Spinal cord (tissue), 9 donors: ENCODE measurements at regions not wholly inside any gene's neighbourhood (a gene's known extent, or its start where the extent isn't known, plus 50 kb on each side); places are given as distances from the start of the nearest gene placed in this dataset.

ENCODE experiments used
- DNase-seq, 6 donors: peaks; one replicate each; pipeline versions ENCODE4 v3.0.0 to v3.0.0-alpha.2; 2013 to 2015; ENCODE audit warnings: low spot score in 6 of 6, low read depth in 4 of 6
- H3K27ac ChIP-seq: one replicate; pipeline ENCODE4 v1.5.1; 2013; ENCODE audit warnings: low read depth, low read length, control low read depth
- H3K27me3 ChIP-seq: one replicate; pipeline ENCODE4 v1.6.1; 2013; ENCODE audit warnings: low read length; ENCODE audit not compliant: control insufficient read depth, insufficient read depth
- H3K36me3 ChIP-seq: one replicate; pipeline ENCODE4 v1.6.1; 2013; ENCODE audit warnings: low read length; ENCODE audit not compliant: control insufficient read depth, insufficient read depth
- H3K4me1 ChIP-seq: one replicate; pipeline ENCODE4 v1.6.1; 2013; ENCODE audit warnings: low read length; ENCODE audit not compliant: control insufficient read depth, insufficient read depth
- H3K4me3 ChIP-seq: one replicate; pipeline ENCODE4 v1.5.1; 2013; ENCODE audit warnings: low read depth, low read length, control low read depth
- H3K9me3 ChIP-seq: one replicate; pipeline ENCODE4 v1.6.1; 2013; ENCODE audit warnings: low read length; ENCODE audit not compliant: control insufficient read depth, insufficient read depth
- WGBS: methylation state at CpG from one replicate; pipeline ENCODE4 v1.1.5; 2013; ENCODE audit warnings: missing lambda C conversion rate; ENCODE audit not compliant: insufficient coverage; 5-methylcytosine and 5-hydroxymethylcytosine counted together
- donor health status: healthy.

DNA sequence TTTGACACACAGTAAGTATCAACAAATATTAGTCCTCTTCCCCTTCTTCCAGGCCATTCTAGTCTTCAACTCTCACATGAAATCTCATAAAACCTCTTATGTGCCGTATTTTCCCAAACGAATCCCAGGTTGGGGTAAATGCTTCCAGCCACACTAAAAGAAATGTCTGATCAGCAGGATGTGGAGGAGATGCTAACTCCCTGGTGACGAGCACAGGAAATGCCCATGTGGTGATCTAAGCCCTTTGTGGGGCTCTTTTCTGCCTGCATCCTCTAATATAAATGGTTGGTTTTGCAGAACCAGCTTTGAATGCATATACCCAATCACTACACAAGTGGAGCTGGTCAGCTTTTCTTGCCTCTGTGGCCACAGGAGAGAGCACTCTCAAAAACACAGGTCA, 498.2 kb upstream of the ERCC4 start:
- WGBS = 74% methylated on average over 3 of the region's 3 CpGs
- no peak for DNase-seq
- no peak overlapping the region for H3K4me3 ChIP-seq
- no peak overlapping the region for H3K27ac ChIP-seq
- no peaks in the 10 kb centered on the region for H3K9me3 ChIP-seq
- no peaks in the 10 kb centered on the region for H3K27me3 ChIP-seq
- H3K36me3 ChIP-seq = no peaks in the 10 kb centered on the region
- H3K4me1 ChIP-seq = no peaks in the 10 kb centered on the region

DNA sequence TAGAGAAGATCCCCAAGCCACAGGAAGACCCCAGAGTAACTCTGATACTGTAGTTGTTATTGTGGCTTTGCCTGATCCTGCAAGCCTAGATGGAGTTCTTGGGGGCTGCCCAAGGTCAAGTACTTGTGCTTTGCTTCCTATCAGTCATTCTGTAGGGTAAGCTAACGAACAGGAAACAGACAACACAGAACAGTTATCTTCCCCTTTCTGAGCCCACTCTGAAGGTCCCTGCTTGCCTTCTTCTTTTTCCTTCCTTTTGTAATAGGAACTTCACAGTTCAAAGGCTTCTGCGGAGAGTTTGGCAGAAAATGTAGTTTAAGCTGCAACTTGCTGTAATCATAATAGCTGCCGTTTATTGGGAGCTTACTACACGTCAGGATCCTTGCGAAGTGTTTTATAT, 494.1 kb upstream of the ERCC4 start:
- no peaks in the 10 kb centered on the region for H3K4me1 ChIP-seq
- no peaks in the 10 kb centered on the region for H3K9me3 ChIP-seq
- H3K36me3 ChIP-seq = no peaks in the 10 kb centered on the region
- no peaks in the 10 kb centered on the region for H3K27me3 ChIP-seq
- WGBS = 50% methylated on average over 1 of the region's 5 CpGs
- H3K4me3 ChIP-seq = no peak overlapping the region
- no peak for DNase-seq
- H3K27ac ChIP-seq = no peak overlapping the region

DNA sequence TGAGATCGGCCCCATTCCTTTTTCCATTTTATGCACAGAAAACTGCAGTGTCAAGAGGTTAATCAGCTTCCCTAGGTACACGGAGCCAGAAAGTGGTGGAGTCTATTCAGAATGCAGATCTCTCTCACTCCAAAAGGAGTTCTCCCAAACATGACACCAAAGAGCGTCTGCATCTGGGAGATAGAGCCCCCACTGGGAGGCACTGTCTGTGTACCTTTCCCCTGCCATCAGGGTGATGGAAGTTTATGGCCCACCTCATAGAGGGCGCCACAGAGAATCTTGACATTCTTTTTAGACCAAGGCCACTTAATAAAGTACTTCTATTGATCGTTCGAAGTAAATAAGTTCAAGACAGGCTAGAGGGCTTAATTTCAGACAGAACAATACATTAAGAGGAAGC, 493.7 kb upstream of the ERCC4 start:
- Histone ChIP-seq H3K4me3 (no peak overlapping the region), H3K36me3 (no peaks in the 10 kb centered on the region), H3K4me1 (no peaks in the 10 kb centered on the region), H3K9me3 (no peaks in the 10 kb centered on the region), H3K27ac (no peak overlapping the region), H3K27me3 (no peaks in the 10 kb centered on the region)
- 60% methylated on average over 1 of the region's 6 CpGs for WGBS
- no peak for DNase-seq

DNA sequence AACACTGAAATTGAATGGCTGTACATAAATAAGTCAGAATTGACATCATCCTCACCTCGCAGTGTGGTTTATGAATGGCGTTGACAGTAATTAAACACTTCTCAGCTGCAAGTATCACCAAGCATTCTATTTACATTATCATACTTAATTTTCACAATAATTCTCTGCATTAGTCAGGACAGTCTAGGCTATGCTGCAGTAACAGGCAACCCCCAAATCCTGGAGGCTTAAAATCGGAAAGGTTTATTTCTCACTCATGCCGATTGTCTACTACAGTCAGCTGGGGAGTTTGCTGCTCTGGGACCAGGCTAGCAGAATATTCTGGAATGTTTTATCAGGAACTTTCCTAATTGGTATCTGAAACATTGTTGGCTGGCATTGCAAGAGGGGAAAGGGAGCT, 493.2 kb upstream of the ERCC4 start:
- no peak overlapping the region for H3K27ac ChIP-seq
- 100% methylated on average over 1 of the region's 4 CpGs for WGBS
- H3K4me3 ChIP-seq = no peak overlapping the region
- no peaks in the 10 kb centered on the region for H3K9me3 ChIP-seq
- no peak for DNase-seq
- no peaks in the 10 kb centered on the region for H3K36me3 ChIP-seq
- H3K27me3 ChIP-seq = no peaks in the 10 kb centered on the region
- no peaks in the 10 kb centered on the region for H3K4me1 ChIP-seq

DNA sequence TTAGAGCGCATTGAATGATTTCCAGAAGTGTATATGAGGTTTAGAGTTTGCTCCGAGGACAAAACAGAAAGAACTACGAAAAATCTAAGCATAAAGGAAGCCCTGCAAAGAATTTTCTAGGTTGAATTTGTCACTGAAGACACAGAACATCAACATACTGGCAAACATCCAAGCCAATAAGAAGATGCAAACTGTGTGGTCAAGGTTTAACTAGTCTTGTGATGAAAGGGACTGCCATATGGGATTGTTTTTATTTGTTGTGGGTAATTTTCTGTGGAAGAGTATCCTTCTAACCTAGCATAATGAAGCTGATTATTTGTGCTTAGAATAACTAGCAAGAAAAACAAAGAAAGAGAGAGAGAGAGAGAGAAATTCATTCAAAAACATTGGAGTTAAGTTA, 492.0 kb upstream of the ERCC4 start:
- no peaks in the 10 kb centered on the region for H3K4me1 ChIP-seq
- H3K27me3 ChIP-seq = no peaks in the 10 kb centered on the region
- no peak overlapping the region for H3K4me3 ChIP-seq
- no peak overlapping the region for H3K27ac ChIP-seq
- no CpG with 5 or more reads among the region's 3 CpGs for WGBS
- no peak for DNase-seq
- no peaks in the 10 kb centered on the region for H3K9me3 ChIP-seq
- H3K36me3 ChIP-seq = no peaks in the 10 kb centered on the region

DNA sequence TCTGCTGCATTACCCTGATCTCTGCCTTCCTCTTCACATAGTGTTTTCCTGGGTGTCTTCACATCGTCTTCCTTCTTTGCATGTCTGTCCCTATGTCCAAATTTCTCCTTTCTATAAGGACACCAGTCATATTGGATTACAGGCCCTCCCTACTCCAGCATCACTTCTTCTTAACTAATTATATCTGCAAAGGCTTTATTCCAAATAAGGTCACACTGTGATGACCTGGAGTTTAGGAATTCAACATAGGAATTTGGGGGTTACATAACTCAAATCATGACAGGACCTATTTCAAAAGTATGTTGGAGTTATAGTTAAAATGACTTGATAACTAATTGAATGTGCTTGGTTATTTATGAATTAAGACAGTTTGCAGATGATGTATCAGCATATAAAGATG, 490.5 kb upstream of the ERCC4 start:
- Histone ChIP-seq H3K27ac (no peak overlapping the region), H3K27me3 (no peaks in the 10 kb centered on the region), H3K4me3 (no peak overlapping the region), H3K36me3 (no peaks in the 10 kb centered on the region), H3K4me1 (no peaks in the 10 kb centered on the region), H3K9me3 (no peaks in the 10 kb centered on the region)
- no peak for DNase-seq
- 86% methylated on average over 1 of the region's 1 CpG for WGBS

DNA sequence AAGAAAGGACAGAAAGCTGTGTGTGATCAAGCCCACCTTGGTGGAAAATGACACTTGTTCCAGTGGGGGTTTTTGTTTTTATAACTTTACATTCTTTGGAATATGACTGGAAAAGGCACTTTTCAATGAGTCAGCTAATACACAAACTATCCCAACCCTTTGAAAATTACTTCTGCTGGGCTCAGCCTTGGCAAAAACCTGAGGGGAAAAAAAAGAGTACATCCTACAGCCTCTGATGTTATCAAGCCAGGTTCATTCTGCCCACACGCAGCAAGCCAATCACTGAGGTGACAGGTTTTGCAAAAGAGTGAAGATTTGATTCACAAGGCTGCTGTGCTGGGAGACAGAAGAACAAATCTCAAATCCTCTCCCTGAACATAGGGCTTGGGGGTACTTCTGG, 484.5 kb upstream of the ERCC4 start:
- Histone ChIP-seq H3K4me1 (no peaks in the 10 kb centered on the region), H3K4me3 (no peak overlapping the region), H3K27ac (no peak overlapping the region), H3K36me3 (no peaks in the 10 kb centered on the region), H3K27me3 (no peaks in the 10 kb centered on the region), H3K9me3 (no peaks in the 10 kb centered on the region)
- no peak for DNase-seq
- WGBS = no CpG with 5 or more reads among the region's 1 CpG

DNA sequence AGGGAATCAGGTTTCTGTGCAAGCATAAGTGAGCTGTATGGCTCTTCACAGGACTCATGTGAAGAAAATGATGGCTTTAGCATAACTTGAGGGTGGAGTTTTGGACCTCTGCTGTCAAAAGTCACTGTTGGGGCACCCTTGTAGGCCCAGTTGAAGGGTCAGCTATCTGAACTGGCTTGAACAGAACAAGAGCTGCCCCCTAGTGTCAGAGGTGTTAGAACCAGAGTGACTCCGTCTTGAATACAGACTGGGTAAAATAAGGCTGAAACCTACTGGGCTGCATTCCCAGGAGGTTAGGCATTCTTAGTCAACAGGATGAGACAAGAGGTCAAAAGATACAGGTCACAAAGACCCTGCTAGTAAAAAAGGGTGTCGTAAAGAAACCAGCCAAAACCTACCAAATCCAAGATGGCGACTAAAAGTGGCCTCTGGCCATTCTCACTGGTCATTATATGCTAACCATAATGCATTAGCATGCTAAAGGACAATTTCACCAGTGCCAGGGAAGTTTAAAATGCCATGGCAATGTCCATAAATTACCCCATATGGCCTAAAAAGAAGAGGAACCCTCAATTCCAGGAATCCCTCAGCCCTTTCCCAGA, 484.0 kb upstream of the ERCC4 start:
- no peak for DNase-seq
- H3K4me3 ChIP-seq = no peak overlapping the region

DNA sequence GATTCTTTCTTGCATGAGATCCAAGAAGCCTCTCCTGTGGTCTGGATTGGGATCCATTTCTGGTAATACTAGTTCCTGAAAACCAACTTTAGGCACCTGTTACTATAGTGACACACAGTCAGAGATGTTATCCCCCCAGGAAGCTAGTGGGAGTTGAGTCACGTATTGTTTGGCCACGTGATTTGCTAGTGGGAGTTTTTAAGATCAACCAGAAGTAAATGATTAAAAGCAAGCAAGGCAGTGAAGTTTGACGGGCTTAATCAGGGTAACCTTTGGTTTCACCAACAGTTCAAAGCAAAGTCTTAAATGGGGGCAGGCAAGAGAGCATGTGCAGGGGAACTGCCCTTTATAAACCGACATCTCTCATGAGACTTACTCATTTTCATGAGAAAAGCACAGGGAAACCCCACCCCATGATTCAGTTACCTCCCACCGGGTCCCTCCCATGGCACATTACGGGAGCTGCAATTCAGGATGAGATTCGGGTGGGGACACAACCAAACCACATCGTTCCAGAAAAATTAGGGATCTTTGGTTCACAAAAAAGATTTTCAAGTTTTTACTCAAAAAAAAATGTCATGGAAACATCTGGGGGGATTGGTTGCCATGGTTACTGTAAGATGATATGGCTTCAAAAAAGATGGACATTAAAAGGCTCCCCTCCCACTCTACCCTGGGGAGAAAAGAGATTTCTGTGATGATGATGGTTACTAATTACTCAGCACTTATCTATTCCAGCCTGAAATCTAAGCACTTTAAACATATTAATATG, 483.1 kb upstream of the ERCC4 start:
- H3K4me1 ChIP-seq = no peaks in the 10 kb centered on the region
- no peak overlapping the region for H3K4me3 ChIP-seq
- H3K9me3 ChIP-seq = no peaks in the 10 kb centered on the region
- DNase-seq = no peak
- no peaks in the 10 kb centered on the region for H3K36me3 ChIP-seq
- no peaks in the 10 kb centered on the region for H3K27me3 ChIP-seq
- 70% methylated on average over 5 of the region's 8 CpGs for WGBS
- no peak overlapping the region for H3K27ac ChIP-seq

More for the DNA sequence above, 484.0 kb upstream of the ERCC4 start:
- Histone ChIP-seq H3K4me1 (no peaks in the 10 kb centered on the region), H3K9me3 (no peaks in the 10 kb centered on the region), H3K27ac (no peak overlapping the region), H3K27me3 (no peaks in the 10 kb centered on the region), H3K36me3 (no peaks in the 10 kb centered on the region)
- WGBS = 100% methylated on average over 2 of the region's 3 CpGs

DNA sequence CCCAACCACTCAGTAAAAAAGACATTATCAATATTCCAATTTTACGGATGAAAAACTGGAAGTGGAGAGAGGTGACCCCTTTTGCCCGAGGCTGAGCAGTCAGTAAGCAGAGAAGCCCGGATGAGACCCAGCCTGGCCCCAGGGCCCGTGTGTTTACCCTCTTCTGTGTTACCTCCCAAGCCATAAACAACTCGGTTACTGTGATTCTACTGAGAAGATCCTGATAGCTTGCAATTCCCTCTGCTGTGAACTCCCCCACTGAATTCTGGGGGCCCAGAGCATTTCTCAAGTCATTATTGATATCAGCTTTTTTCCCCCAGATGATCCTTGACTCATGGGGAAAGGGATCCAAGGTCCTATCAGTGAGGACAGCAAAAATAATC, 482.6 kb upstream of the ERCC4 start:
- Histone ChIP-seq H3K27ac (no peak overlapping the region), H3K4me3 (no peak overlapping the region), H3K4me1 (no peaks in the 10 kb centered on the region), H3K9me3 (no peaks in the 10 kb centered on the region), H3K36me3 (no peaks in the 10 kb centered on the region), H3K27me3 (no peaks in the 10 kb centered on the region)
- DNase-seq = no peak
- 82% methylated on average over 4 of the region's 5 CpGs for WGBS
